ENCODE measurements at regions not wholly inside any gene's neighbourhood (a gene's known extent, or its start where the extent isn't known, plus 50 kb on each side); places are given as distances from the start of the nearest gene placed in this dataset.
"Not testable (repeated sequence)": the region's sequence is repeated elsewhere in the genome, so short reads cannot be mapped to it uniquely, and the experiment has no call there.

GRCh38 chr1:114248162-114248561 lies 94.5 kb upstream of the SYT6 start:
- peaks cover 5 to 19% (median 10%) of the 10 kb centered on the region in 3 experiments; a peak in 6 of 7 replicates for H3K36me3 Mint-ChIP-seq (ENCODE audit: insufficient read depth in 1 of 3, low read depth in 3 of 3)
- no peaks in the 10 kb centered on the region for H3K79me1 ChIP-seq (ENCODE audit: insufficient read depth, low read depth, low read length, poor library complexity, severe bottlenecking)
- H2BK20ac ChIP-seq (ENCODE audit: low read depth, low read length, poor library complexity, severe bottlenecking) = no peak overlapping the region

DNA sequence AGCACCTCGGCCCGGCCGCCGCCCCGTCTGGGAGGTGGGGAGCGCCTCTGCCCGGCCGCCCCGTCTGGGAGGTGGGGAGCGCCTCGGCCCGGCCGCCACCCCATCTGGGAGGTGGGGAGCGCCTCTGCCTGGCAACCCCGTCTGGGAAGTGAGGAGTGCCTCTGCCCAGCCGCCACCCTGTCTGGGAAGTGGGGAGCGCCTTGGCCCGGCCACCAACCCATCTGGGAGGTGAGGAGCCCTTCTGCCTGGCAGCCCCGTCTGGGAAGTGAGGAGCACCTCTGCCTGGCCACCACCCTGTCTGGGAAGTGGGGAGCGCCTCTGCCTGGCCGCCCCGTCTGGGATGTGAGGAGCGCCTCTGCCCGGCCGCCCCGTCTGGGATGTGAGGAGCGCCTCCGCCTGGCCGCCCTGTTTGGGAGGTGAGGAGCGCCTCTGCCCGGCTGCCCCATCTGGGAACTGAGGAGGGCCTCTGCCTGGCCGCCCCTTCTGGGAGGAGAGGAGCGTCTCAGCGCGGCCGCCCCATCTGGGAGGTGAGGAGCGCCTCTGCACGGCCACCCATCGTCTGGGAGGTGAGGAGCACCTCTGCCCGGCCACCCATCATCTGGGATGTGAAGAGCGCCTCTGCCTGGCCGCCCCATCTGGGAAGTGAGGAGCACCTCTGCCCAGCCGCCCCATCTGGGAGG lies 89.0 kb upstream of the SYT6 start:
- H3K27me3 ChIP-seq (ENCODE audit: insufficient read depth, low read length); H3K79me2 ChIP-seq (ENCODE audit: insufficient read depth, low read length); H3K4me2 ChIP-seq (ENCODE audit: insufficient read depth, insufficient read length, low read length); H2BK120ac ChIP-seq (ENCODE audit: low read depth, low read length, poor library complexity, severe bottlenecking); H2AFZ ChIP-seq (ENCODE audit: low read length); H3K27ac Mint-ChIP-seq; H3K4me3 Mint-ChIP-seq; H3K79me1 ChIP-seq (ENCODE audit: insufficient read depth, low read depth, low read length, poor library complexity, severe bottlenecking); H4K5ac ChIP-seq (ENCODE audit: insufficient read length, low read depth, low read length); H4K91ac ChIP-seq (ENCODE audit: insufficient read length, low read depth, low read length); H3K56ac ChIP-seq (ENCODE audit: insufficient read length, low read depth, low read length); H3K23me2 ChIP-seq (ENCODE audit: insufficient read length, low read depth, low read length, poor library complexity, severe bottlenecking); H3K18ac ChIP-seq (ENCODE audit: insufficient read length, low read depth, low read length); H3K14ac ChIP-seq (ENCODE audit: insufficient read depth, low read length); H3K4me1 Mint-ChIP-seq; H2BK20ac ChIP-seq (ENCODE audit: low read depth, low read length, poor library complexity, severe bottlenecking); H2BK5ac ChIP-seq (ENCODE audit: insufficient read length, low read length); H3K4me1 ChIP-seq (ENCODE audit: insufficient read depth, low read length); H3T11ph ChIP-seq (ENCODE audit: low read length); H2BK15ac ChIP-seq (ENCODE audit: low read depth, low read length); H2BK12ac ChIP-seq (ENCODE audit: insufficient read length, low read depth, low read length); H2AK5ac ChIP-seq (ENCODE audit: insufficient read length, low read length); H3K23ac ChIP-seq (ENCODE audit: insufficient read length, low read depth, low read length); H3K9ac ChIP-seq (ENCODE audit: extremely low read depth, insufficient read length, low read length); H4K8ac ChIP-seq (replicated peaks; ENCODE audit: insufficient read length, low read depth, low read length); H3K4ac ChIP-seq (ENCODE audit: low read depth, low read length); H3K9me3 ChIP-seq (ENCODE audit: control insufficient read depth, low read depth, low read length); H3K27ac ChIP-seq (ENCODE audit: insufficient read length, low read depth, low read length); H4K20me1 ChIP-seq (ENCODE audit: control insufficient read depth, insufficient read depth, insufficient read length): not testable (repeated sequence)
- Mint-ChIP-seq H3K9me3 (peaks cover 46 to 52% of the 10 kb centered on the region in 2 experiments), H3K27me3 (ENCODE audit: low read depth) (peaks cover 32% of the 10 kb centered on the region), H3K36me3 (ENCODE audit: insufficient read depth in 1 of 3, low read depth in 3 of 3) (peaks cover 7 to 43% (median 21%) of the 10 kb centered on the region in 3 experiments)
- no CpG with 5 or more reads among the region's 43 CpGs for WGBS (ENCODE audit: extremely low coverage, insufficient read length, low lambda C conversion rate)
- DNase-seq = peak; percentile 16

More at GRCh38 chr1:114248162-114248561, 94.5 kb upstream of the SYT6 start:
- Mint-ChIP-seq H3K27me3 (ENCODE audit: low read depth) (peaks cover 30% of the 10 kb centered on the region), H3K4me1 (peaks cover 16 to 21% of the 10 kb centered on the region in 2 experiments), H3K4me3 (no peak overlapping the region), H3K27ac (no peak overlapping the region), H3K9me3 (peaks cover 28% of the 10 kb centered on the region in 2 experiments)
- TF ChIP-seq CTCF (conservative IDR thresholded peaks at IDR 0.05) = no peak
- Histone ChIP-seq H3T11ph (ENCODE audit: low read length) (no peak overlapping the region), H3K4me2 (ENCODE audit: insufficient read depth, insufficient read length, low read length) (no peak overlapping the region), H4K91ac (ENCODE audit: insufficient read length, low read depth, low read length) (no peak overlapping the region), H3K14ac (ENCODE audit: insufficient read depth, low read length) (no peak overlapping the region), H2BK12ac (ENCODE audit: insufficient read length, low read depth, low read length) (no peak overlapping the region), H3K9ac (ENCODE audit: extremely low read depth, insufficient read length, low read length) (no peak overlapping the region), H3K56ac (ENCODE audit: insufficient read length, low read depth, low read length) (no peak overlapping the region), H3K27me3 (ENCODE audit: insufficient read depth, low read length) (no peaks in the 10 kb centered on the region), H2BK120ac (ENCODE audit: low read depth, low read length, poor library complexity, severe bottlenecking) (no peak overlapping the region), H4K20me1 (ENCODE audit: control insufficient read depth, insufficient read depth, insufficient read length) (no peaks in the 10 kb centered on the region), H3K9me3 (ENCODE audit: control insufficient read depth, low read depth, low read length) (no peaks in the 10 kb centered on the region), H3K23me2 (ENCODE audit: insufficient read length, low read depth, low read length, poor library complexity, severe bottlenecking) (no peaks in the 10 kb centered on the region), H2AK5ac (ENCODE audit: insufficient read length, low read length) (no peak overlapping the region), H4K8ac (replicated peaks; ENCODE audit: insufficient read length, low read depth, low read length) (no peak overlapping the region), H4K5ac (ENCODE audit: insufficient read length, low read depth, low read length) (no peak overlapping the region), H3K79me2 (ENCODE audit: insufficient read depth, low read length) (no peaks in the 10 kb centered on the region), H2AFZ (ENCODE audit: low read length) (no peak overlapping the region), H3K18ac (ENCODE audit: insufficient read length, low read depth, low read length) (no peak overlapping the region), H2BK5ac (ENCODE audit: insufficient read length, low read length) (no peak overlapping the region), H3K23ac (ENCODE audit: insufficient read length, low read depth, low read length) (no peak overlapping the region), H2BK15ac (ENCODE audit: low read depth, low read length) (no peak overlapping the region), H3K4me1 (ENCODE audit: insufficient read depth, low read length) (no peaks in the 10 kb centered on the region; the same call in 1 of the 2 replicates), H3K4ac (ENCODE audit: low read depth, low read length) (no peak overlapping the region), H3K27ac (ENCODE audit: insufficient read length, low read depth, low read length) (no peak overlapping the region)
- no peak for DNase-seq
- no CpG with 5 or more reads among the region's 3 CpGs for WGBS (ENCODE audit: extremely low coverage, insufficient read length, low lambda C conversion rate)
